Prostate gland (tissue), 2 donors: ENCODE measurements at regions not wholly inside any gene's neighbourhood (a gene's known extent, or its start where the extent isn't known, plus 50 kb on each side); places are given as distances from the start of the nearest gene placed in this dataset.

Source experiments
- DNase-seq: peaks from one replicate; pipeline ENCODE4 v3.0.0-alpha.2; 2019; ENCODE audit warnings: low spot score
- H3K27ac ChIP-seq, 2 donors: fragments of 200-600 bp; sonication (generic); 2 replicates each; pipeline ENCODE4 v1.5.1; 2017 to 2019
- H3K27me3 ChIP-seq: fragments of 200-600 bp; sonication (generic); replicated peaks from 2 replicates; pipeline ENCODE4 v1.5.1; 2019; ENCODE audit not compliant: insufficient read depth
- H3K36me3 ChIP-seq, 2 donors: fragments of 200-600 bp; sonication (generic); 1 replicate in 1 of 2; 2 replicates in 1 of 2; pipeline versions ENCODE4 v1.5.1 to v1.8.1; 2017 to 2019
- H3K4me1 ChIP-seq: fragments of 200-600 bp; sonication (generic); replicated peaks from 2 replicates; pipeline ENCODE4 v1.5.1; 2019
- H3K4me3 ChIP-seq, 2 donors: fragments of 200-600 bp; sonication (generic); 2 replicates each; pipeline ENCODE4 v1.5.1; 2017 to 2019
- H3K9me3 ChIP-seq: fragments of 200-600 bp; sonication (generic); 2 replicates; pipeline ENCODE4 v1.5.1; 2017
- CTCF ChIP-seq, 4 experiments: fragments of 200-600 bp in 2 of 4; fragments of 450-650 bp in 2 of 4; sonication (generic) in 2 of 4; IDR thresholded peaks; 1 replicate in 3 of 4; 2 replicates in 1 of 4; pipeline ENCODE4 v1.5.1; 2016 to 2019; ENCODE audit warnings: antibody characterized with exemption in 4 of 4, mild to moderate bottlenecking in 2 of 4, moderate library complexity in 2 of 4
- POLR2A ChIP-seq: fragments of 450-650 bp; IDR thresholded peaks from one replicate; pipeline ENCODE4 v1.6.1; 2016; ENCODE audit warnings: antibody characterized with exemption, mild to moderate bottlenecking
- POLR2AphosphoS5 ChIP-seq: sonication (generic); formaldehyde crosslinking; IDR thresholded peaks from one replicate; pipeline ENCODE4 v1.6.1; 2017; ENCODE audit warnings: antibody characterized with exemption
- WGBS: methylation state at CpG from one replicate; pipeline ENCODE4 v1.1.5; 2018; 5-methylcytosine and 5-hydroxymethylcytosine counted together
- intact Hi-C: fragments of 100-400 bp; cut with DNase I; formaldehyde crosslinking; loops from one replicate; pipeline ENCODE4 v1.14.2; 2022

GRCh38 chr13:73732350-73732749 is 401.9 kb downstream of the KLF12 start:
- no peaks in the 10 kb centered on the region for H3K9me3 ChIP-seq
- TF ChIP-seq CTCF (IDR thresholded peaks at IDR 0.05) (no peak), POLR2AphosphoS5 (no peak), POLR2A (no peak)
- no peaks in the 10 kb centered on the region for H3K4me1 ChIP-seq
- H3K27ac ChIP-seq = no peak overlapping the region
- intact Hi-C loops = no loop called here
- no peak overlapping the region for H3K4me3 ChIP-seq
- H3K27me3 ChIP-seq = no peaks in the 10 kb centered on the region
- WGBS = 94% methylated on average over 2 of the region's 2 CpGs
- H3K36me3 ChIP-seq = no peaks in the 10 kb centered on the region
- no peak for DNase-seq

GRCh38 chr13:73731564-73731963 is 402.6 kb downstream of the KLF12 start:
- Histone ChIP-seq H3K27ac (no peak overlapping the region), H3K36me3 (no peaks in the 10 kb centered on the region), H3K4me3 (no peak overlapping the region), H3K9me3 (no peaks in the 10 kb centered on the region), H3K27me3 (no peaks in the 10 kb centered on the region), H3K4me1 (no peaks in the 10 kb centered on the region)
- intact Hi-C loops = no loop called here
- no peak for TF ChIP-seq CTCF (IDR thresholded peaks at IDR 0.05)
- TF ChIP-seq POLR2A = no peak
- no peak for TF ChIP-seq POLR2AphosphoS5
- DNase-seq = no peak

- Histone ChIP-seq H3K27ac (no peak overlapping the region), H3K9me3 (no peaks in the 10 kb centered on the region), H3K4me3 (no peak overlapping the region), H3K36me3 (no peaks in the 10 kb centered on the region), H3K27me3 (no peaks in the 10 kb centered on the region), H3K4me1 (no peaks in the 10 kb centered on the region)
- intact Hi-C loops = no loop called here
- WGBS = 90% methylated on average over 5 of the region's 5 CpGs
- no peak for DNase-seq
- TF ChIP-seq CTCF (IDR thresholded peaks at IDR 0.05) (no peak), POLR2A (no peak), POLR2AphosphoS5 (no peak)
These were observed 404.2 kb downstream of the KLF12 start for GRCh38 chr13:73730014-73730413.

GRCh38 chr13:73729046-73729445 is 405.2 kb downstream of the KLF12 start:
- intact Hi-C loops = no loop called here

More at GRCh38 chr13:73729046-73729445, 405.2 kb downstream of the KLF12 start:
- Histone ChIP-seq H3K4me1 (no peaks in the 10 kb centered on the region), H3K4me3 (no peak overlapping the region), H3K27ac (no peak overlapping the region), H3K27me3 (no peaks in the 10 kb centered on the region), H3K9me3 (no peaks in the 10 kb centered on the region), H3K36me3 (no peaks in the 10 kb centered on the region)
- 58% methylated on average over 1 of the region's 1 CpG for WGBS
- no peak for TF ChIP-seq CTCF (IDR thresholded peaks at IDR 0.05)
- no peak for TF ChIP-seq POLR2A
- TF ChIP-seq POLR2AphosphoS5 = peak; percentile 47
- peak; percentile 13 for DNase-seq
